CD14-positive monocyte (primary cell): ENCODE measurements at regions not wholly inside any gene's neighbourhood (a gene's known extent, or its start where the extent isn't known, plus 50 kb on each side); places are given as distances from the start of the nearest gene placed in this dataset.
"Not testable (repeated sequence)": the region's sequence is repeated elsewhere in the genome, so short reads cannot be mapped to it uniquely, and the experiment has no call there.

Experiments
- DNase-seq, 3 donors: peaks; one replicate each; pipeline ENCODE4 v3.0.0-alpha.2; 2011 to 2022
- H2AFZ ChIP-seq: 2 replicates; pipeline ENCODE4 v1.6.0; 2012; ENCODE audit warnings: mild to moderate bottlenecking, low read depth, low read length, inconsistent platforms; ENCODE audit not compliant: insufficient read depth, poor library complexity, severe bottlenecking
- H3K27ac ChIP-seq, 2 donors: 1 replicate in 1 of 2; 2 replicates in 1 of 2; pipeline ENCODE4 v1.5.1; 2012 to 2013; ENCODE audit warnings: low read length in 2 of 2, control low read depth in 1 of 2, inconsistent platforms in 1 of 2, low read depth in 1 of 2, mild to moderate bottlenecking in 1 of 2
- H3K27me3 ChIP-seq, 2 donors: one replicate each; pipeline versions ENCODE4 v1.6.0 to v1.6.1; 2011 to 2013; ENCODE audit warnings: low read length in 2 of 2; ENCODE audit not compliant: control insufficient read depth in 2 of 2, insufficient read depth in 2 of 2
- H3K36me3 ChIP-seq, 2 donors: replicated peaks in 1 of 2; 1 replicate in 1 of 2; 2 replicates in 1 of 2; pipeline versions ENCODE4 v1.5.1 to v1.6.1; 2012 to 2013; ENCODE audit warnings: low read length in 2 of 2, control low read depth in 1 of 2, inconsistent platforms in 1 of 2, mild to moderate bottlenecking in 1 of 2; ENCODE audit not compliant: insufficient read depth in 2 of 2, control insufficient read depth in 1 of 2
- H3K4me1 ChIP-seq, 2 donors: 1 replicate in 1 of 2; 2 replicates in 1 of 2; pipeline versions ENCODE4 v1.5.1 to v1.6.1; 2012 to 2013; ENCODE audit warnings: low read length in 2 of 2, control low read depth in 1 of 2, inconsistent platforms in 1 of 2, mild to moderate bottlenecking in 1 of 2, moderate library complexity in 1 of 2; ENCODE audit not compliant: insufficient read depth in 2 of 2, control insufficient read depth in 1 of 2
- H3K4me2 ChIP-seq: replicated peaks from 2 replicates; pipeline ENCODE3; 2012; ENCODE audit warnings: low read length, moderate library complexity, mild to moderate bottlenecking; ENCODE audit not compliant: poor library complexity, severe bottlenecking; ENCODE audit errors: extremely low read depth
- H3K4me3 ChIP-seq, 3 experiments: fragments of 200-600 bp in 1 of 3; sonication (generic) in 1 of 3; replicated peaks in 1 of 3; 1 replicate in 2 of 3; 2 replicates in 1 of 3; pipeline ENCODE4 v1.5.1; 2011 to 2013; ENCODE audit warnings: low read length in 3 of 3, mild to moderate bottlenecking in 3 of 3, control low read depth in 2 of 3, low read depth in 2 of 3, inconsistent platforms in 1 of 3, moderate library complexity in 1 of 3
- H3K79me2 ChIP-seq: 2 replicates; pipeline ENCODE4 v1.6.0; 2012; ENCODE audit warnings: mild to moderate bottlenecking, control low read depth, inconsistent platforms, low read length, moderate library complexity; ENCODE audit not compliant: insufficient read depth
- H3K9ac ChIP-seq: 2 replicates; pipeline ENCODE4 v1.6.0; 2017; ENCODE audit warnings: low read length, mild to moderate bottlenecking; ENCODE audit not compliant: insufficient read depth, poor library complexity, severe bottlenecking
- H3K9me3 ChIP-seq, 2 donors: replicated peaks in 1 of 2; 1 replicate in 1 of 2; 2 replicates in 1 of 2; pipeline versions ENCODE4 v1.5.1 to v1.6.1; 2012 to 2013; ENCODE audit warnings: low read length in 2 of 2, control low read depth in 1 of 2; ENCODE audit not compliant: control insufficient read depth in 1 of 2, insufficient read depth in 1 of 2
- H4K20me1 ChIP-seq: 2 replicates; pipeline ENCODE4 v1.6.0; 2012; ENCODE audit warnings: mild to moderate bottlenecking, low read length, control low read depth, moderate library complexity; ENCODE audit not compliant: insufficient read depth
- H3K27ac Mint-ChIP-seq, 7 donors: one replicate each; pipeline ENCODE4 v1.8.0; 2020; ENCODE audit warnings: mild to moderate bottlenecking in 7 of 7, mixed read lengths in 7 of 7, moderate library complexity in 6 of 7, inconsistent platforms in 2 of 7
- H3K27me3 Mint-ChIP-seq, 3 donors: one replicate each; pipeline ENCODE4 v1.8.0; 2021 to 2022; ENCODE audit warnings: low read depth in 3 of 3, mild to moderate bottlenecking in 3 of 3, mixed read lengths in 3 of 3, moderate library complexity in 3 of 3, inconsistent platforms in 1 of 3
- H3K36me3 Mint-ChIP-seq, 2 donors: one replicate each; pipeline ENCODE4 v1.8.0; 2020; ENCODE audit warnings: mixed read lengths in 2 of 2, inconsistent platforms in 1 of 2, mild to moderate bottlenecking in 1 of 2
- H3K4me1 Mint-ChIP-seq: one replicate; pipeline ENCODE4 v1.8.0; 2020; ENCODE audit warnings: mild to moderate bottlenecking, mixed read lengths
- H3K4me3 Mint-ChIP-seq, 2 donors: one replicate each; pipeline ENCODE4 v1.8.0; 2020; ENCODE audit warnings: mild to moderate bottlenecking in 2 of 2, mixed read lengths in 2 of 2, moderate library complexity in 1 of 2
- H3K9me3 Mint-ChIP-seq, 7 donors: one replicate each; pipeline ENCODE4 v1.8.0; 2020 to 2022; ENCODE audit warnings: mixed read lengths in 7 of 7, mild to moderate bottlenecking in 6 of 7, moderate library complexity in 6 of 7, inconsistent platforms in 2 of 7
- WGBS: methylation state at CpG from one replicate; pipeline ENCODE4 v1.1.5; 2013; ENCODE audit warnings: missing lambda C conversion rate; ENCODE audit not compliant: insufficient coverage; 5-methylcytosine and 5-hydroxymethylcytosine counted together
- intact Hi-C, 2 donors: fragments of 100-400 bp; cut with micrococcal nuclease; formaldehyde crosslinking; loops; one replicate each; pipeline versions ENCODE4 v1.15.0 to v1.15.1; 2023
- TF ChIP-seq, protein P1 (sequence below): fragments of 200-600 bp; IDR thresholded peaks from one replicate; pipeline ENCODE4 v1.8.0; 2022; ENCODE audit warnings: antibody characterized with exemption, mild to moderate bottlenecking

GRCh38 chr2:100713106-100713505, 106.8 kb upstream of the NPAS2 start:
- no peaks in the 10 kb centered on the region for H3K4me1 ChIP-seq
- H3K36me3 ChIP-seq: no peaks in the 10 kb centered on the region
- H3K9ac ChIP-seq: no peak overlapping the region
- no peak overlapping the region for H3K4me3 Mint-ChIP-seq
- no peaks in the 10 kb centered on the region for H3K79me2 ChIP-seq
- no peak overlapping the region for H3K27ac Mint-ChIP-seq
- H3K4me2 ChIP-seq: no peak overlapping the region
- H3K36me3 Mint-ChIP-seq: no peaks in the 10 kb centered on the region
- no peak overlapping the region for H3K4me3 ChIP-seq
- TF ChIP-seq, protein P1, sequence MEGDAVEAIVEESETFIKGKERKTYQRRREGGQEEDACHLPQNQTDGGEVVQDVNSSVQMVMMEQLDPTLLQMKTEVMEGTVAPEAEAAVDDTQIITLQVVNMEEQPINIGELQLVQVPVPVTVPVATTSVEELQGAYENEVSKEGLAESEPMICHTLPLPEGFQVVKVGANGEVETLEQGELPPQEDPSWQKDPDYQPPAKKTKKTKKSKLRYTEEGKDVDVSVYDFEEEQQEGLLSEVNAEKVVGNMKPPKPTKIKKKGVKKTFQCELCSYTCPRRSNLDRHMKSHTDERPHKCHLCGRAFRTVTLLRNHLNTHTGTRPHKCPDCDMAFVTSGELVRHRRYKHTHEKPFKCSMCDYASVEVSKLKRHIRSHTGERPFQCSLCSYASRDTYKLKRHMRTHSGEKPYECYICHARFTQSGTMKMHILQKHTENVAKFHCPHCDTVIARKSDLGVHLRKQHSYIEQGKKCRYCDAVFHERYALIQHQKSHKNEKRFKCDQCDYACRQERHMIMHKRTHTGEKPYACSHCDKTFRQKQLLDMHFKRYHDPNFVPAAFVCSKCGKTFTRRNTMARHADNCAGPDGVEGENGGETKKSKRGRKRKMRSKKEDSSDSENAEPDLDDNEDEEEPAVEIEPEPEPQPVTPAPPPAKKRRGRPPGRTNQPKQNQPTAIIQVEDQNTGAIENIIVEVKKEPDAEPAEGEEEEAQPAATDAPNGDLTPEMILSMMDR: no peak
- WGBS: 86% methylated on average over 1 of the region's 2 CpGs
- DNase-seq: no peak
- H3K27me3 ChIP-seq: no peaks in the 10 kb centered on the region
- intact Hi-C loops: no loop called here
- H3K27me3 Mint-ChIP-seq: peaks cover 0 to 3% (median 2%) of the 10 kb centered on the region in 3 donors
- peaks cover 0 to 5% (median 1%) of the 10 kb centered on the region in 7 donors for H3K9me3 Mint-ChIP-seq
- H3K27ac ChIP-seq: no peak overlapping the region
- no peaks in the 10 kb centered on the region for H3K9me3 ChIP-seq
- no peaks in the 10 kb centered on the region for H3K4me1 Mint-ChIP-seq
- no peaks in the 10 kb centered on the region for H4K20me1 ChIP-seq
- H2AFZ ChIP-seq: no peak overlapping the region

- H3K27me3 Mint-ChIP-seq, H4K20me1 ChIP-seq, H3K4me1 ChIP-seq, H3K27ac ChIP-seq, H3K9ac ChIP-seq, H3K27me3 ChIP-seq, H3K36me3 ChIP-seq, H3K4me1 Mint-ChIP-seq, H3K4me3 Mint-ChIP-seq, H3K4me3 ChIP-seq, H3K9me3 Mint-ChIP-seq, H3K36me3 Mint-ChIP-seq, intact Hi-C loops, H3K9me3 ChIP-seq, H3K79me2 ChIP-seq, H3K4me2 ChIP-seq, H2AFZ ChIP-seq, H3K27ac Mint-ChIP-seq, DNase-seq: not testable (repeated sequence)
- WGBS: 100% methylated on average over 3 of the region's 5 CpGs
These were observed 105.4 kb upstream of the NPAS2 start for GRCh38 chr2:100714396-100715010.

- H3K27ac ChIP-seq, H2AFZ ChIP-seq, H3K9me3 Mint-ChIP-seq, intact Hi-C loops, H3K79me2 ChIP-seq, H3K4me3 Mint-ChIP-seq, H3K27ac Mint-ChIP-seq, H3K4me1 Mint-ChIP-seq, H3K9ac ChIP-seq, H3K4me2 ChIP-seq, H3K4me1 ChIP-seq, H3K27me3 Mint-ChIP-seq, H3K36me3 Mint-ChIP-seq, H3K27me3 ChIP-seq, H3K9me3 ChIP-seq, H3K4me3 ChIP-seq, H3K36me3 ChIP-seq, H4K20me1 ChIP-seq, DNase-seq: not testable (repeated sequence)
- WGBS: 95% methylated on average over 4 of the region's 4 CpGs
These were observed 104.1 kb upstream of the NPAS2 start for GRCh38 chr2:100715861-100716260.
